ENCODE measurements at regions not wholly inside any gene's neighbourhood (a gene's known extent, or its start where the extent isn't known, plus 50 kb on each side); places are given as distances from the start of the nearest gene placed in this dataset.

- ChIA-PET CTCF (no interaction called here), POLR2A (no interaction called here)
- no peaks in the 10 kb centered on the region for H3K9me3 Mint-ChIP-seq
- no peaks in the 10 kb centered on the region for H3K36me3 Mint-ChIP-seq
- intact Hi-C loops (cut with micrococcal nuclease): no loop called here
- no peak for DNase-seq
- H3K27ac Mint-ChIP-seq: no peak overlapping the region
- H3K4me3 Mint-ChIP-seq: no peak overlapping the region
- no peaks in the 10 kb centered on the region for H3K4me1 Mint-ChIP-seq (ENCODE audit: low read depth)
- peaks cover 4% of the 10 kb centered on the region for H3K27me3 Mint-ChIP-seq
Measured at GRCh38 chr2:126785236-126785635, 113.5 kb upstream of the TEX51 start.

GRCh38 chr2:126785862-126786261 lies 112.8 kb upstream of the TEX51 start:
- Mint-ChIP-seq H3K27ac (no peak overlapping the region), H3K27me3 (peaks cover 4% of the 10 kb centered on the region), H3K36me3 (no peaks in the 10 kb centered on the region), H3K4me1 (ENCODE audit: low read depth) (no peaks in the 10 kb centered on the region), H3K4me3 (no peak overlapping the region), H3K9me3 (no peaks in the 10 kb centered on the region)
- POLR2A ChIA-PET: no interaction called here
- CTCF ChIA-PET: no interaction called here
- DNase-seq: no peak
- intact Hi-C loops (cut with micrococcal nuclease): no loop called here

- no peak for DNase-seq
- Mint-ChIP-seq H3K27ac (no peak overlapping the region), H3K36me3 (no peaks in the 10 kb centered on the region), H3K27me3 (peaks cover 3% of the 10 kb centered on the region), H3K4me3 (no peak overlapping the region), H3K4me1 (ENCODE audit: low read depth) (no peaks in the 10 kb centered on the region), H3K9me3 (no peaks in the 10 kb centered on the region)
- ChIA-PET POLR2A (no interaction called here), CTCF (no interaction called here)
- intact Hi-C loops (cut with micrococcal nuclease): no loop called here
Measured at GRCh38 chr2:126786765-126787164, 111.9 kb upstream of the TEX51 start.

GRCh38 chr2:126787289-126787688 lies 111.4 kb upstream of the TEX51 start:
- no peaks in the 10 kb centered on the region for H3K27me3 Mint-ChIP-seq
- no peaks in the 10 kb centered on the region for H3K9me3 Mint-ChIP-seq
- no peak overlapping the region for H3K4me3 Mint-ChIP-seq
- intact Hi-C loops (cut with micrococcal nuclease): no loop called here
- no peak overlapping the region for H3K27ac Mint-ChIP-seq
- DNase-seq: no peak
- H3K36me3 Mint-ChIP-seq: no peaks in the 10 kb centered on the region
- ChIA-PET CTCF (no interaction called here), POLR2A (no interaction called here)
- H3K4me1 Mint-ChIP-seq (ENCODE audit: low read depth): no peaks in the 10 kb centered on the region

- Mint-ChIP-seq H3K4me3 (no peak overlapping the region), H3K27ac (no peak overlapping the region), H3K9me3 (no peaks in the 10 kb centered on the region), H3K4me1 (ENCODE audit: low read depth) (no peaks in the 10 kb centered on the region), H3K36me3 (no peaks in the 10 kb centered on the region), H3K27me3 (peaks cover 7% of the 10 kb centered on the region)
- POLR2A ChIA-PET: no interaction called here
- DNase-seq: no peak
- intact Hi-C loops (cut with micrococcal nuclease): no loop called here
- CTCF ChIA-PET: no interaction called here
Measured at GRCh38 chr2:126788113-126788512, 110.6 kb upstream of the TEX51 start.

GRCh38 chr2:126788652-126789051 lies 110.0 kb upstream of the TEX51 start:
- intact Hi-C loops (cut with micrococcal nuclease): no loop called here

GRCh38 chr2:126790987-126791780 lies 107.5 kb upstream of the TEX51 start:
- ChIA-PET POLR2A (no interaction called here), CTCF (no interaction called here)
- intact Hi-C loops (cut with micrococcal nuclease): no loop called here
- no peaks in the 10 kb centered on the region for H3K9me3 Mint-ChIP-seq
- H3K27ac Mint-ChIP-seq: no peak overlapping the region
- H3K27me3 Mint-ChIP-seq: peaks cover 14% of the 10 kb centered on the region
- no peaks in the 10 kb centered on the region for H3K4me1 Mint-ChIP-seq (ENCODE audit: low read depth)
- DNase-seq: no peak
- no peak overlapping the region for H3K4me3 Mint-ChIP-seq
- no peaks in the 10 kb centered on the region for H3K36me3 Mint-ChIP-seq

More at GRCh38 chr2:126788652-126789051, 110.0 kb upstream of the TEX51 start:
- no peaks in the 10 kb centered on the region for H3K9me3 Mint-ChIP-seq
- H3K4me1 Mint-ChIP-seq (ENCODE audit: low read depth): no peaks in the 10 kb centered on the region
- POLR2A ChIA-PET: no interaction called here
- peaks cover 10% of the 10 kb centered on the region for H3K27me3 Mint-ChIP-seq
- H3K4me3 Mint-ChIP-seq: no peak overlapping the region
- H3K36me3 Mint-ChIP-seq: no peaks in the 10 kb centered on the region
- H3K27ac Mint-ChIP-seq: no peak overlapping the region
- DNase-seq: no peak
- CTCF ChIA-PET: no interaction called here

GRCh38 chr2:126792186-126792585 lies 106.5 kb upstream of the TEX51 start:
- Mint-ChIP-seq H3K36me3 (no peaks in the 10 kb centered on the region), H3K27ac (no peak overlapping the region), H3K4me3 (no peak overlapping the region), H3K9me3 (no peaks in the 10 kb centered on the region), H3K27me3 (peaks cover 16% of the 10 kb centered on the region), H3K4me1 (ENCODE audit: low read depth) (no peaks in the 10 kb centered on the region)
- intact Hi-C loops (cut with micrococcal nuclease): no loop called here
- DNase-seq: no peak
- CTCF ChIA-PET: no interaction called here
- POLR2A ChIA-PET: no interaction called here

- no peak for DNase-seq
- Mint-ChIP-seq H3K4me3 (no peak overlapping the region), H3K27ac (no peak overlapping the region), H3K27me3 (peaks cover 16% of the 10 kb centered on the region), H3K4me1 (ENCODE audit: low read depth) (no peaks in the 10 kb centered on the region), H3K36me3 (no peaks in the 10 kb centered on the region), H3K9me3 (no peaks in the 10 kb centered on the region)
- intact Hi-C loops (cut with micrococcal nuclease): no loop called here
- CTCF ChIA-PET: interaction anchor here (1.2 kb wide), 1 partner anchor 179 kb away, joined by 4 read pairs; no protein-coding TSS in a partner anchor
- POLR2A ChIA-PET: no interaction called here
Measured at GRCh38 chr2:126792993-126793392, 105.7 kb upstream of the TEX51 start.

- POLR2A ChIA-PET: no interaction called here
- H3K9me3 Mint-ChIP-seq: no peaks in the 10 kb centered on the region
- peaks cover 16% of the 10 kb centered on the region for H3K27me3 Mint-ChIP-seq
- CTCF ChIA-PET: interaction anchor here (1.1 to 1.2 kb wide), 2 partner anchors 17 to 178 kb away, joined by 3 to 4 read pairs; no protein-coding TSS in a partner anchor
- DNase-seq: no peak
- no peaks in the 10 kb centered on the region for H3K36me3 Mint-ChIP-seq
- no peak overlapping the region for H3K27ac Mint-ChIP-seq
- intact Hi-C loops (cut with micrococcal nuclease): no loop called here
- no peaks in the 10 kb centered on the region for H3K4me1 Mint-ChIP-seq (ENCODE audit: low read depth)
- no peak overlapping the region for H3K4me3 Mint-ChIP-seq
Measured at GRCh38 chr2:126793885-126794613, 104.6 kb upstream of the TEX51 start.

GRCh38 chr2:126795656-126796055 lies 103.0 kb upstream of the TEX51 start:
- no peak for DNase-seq
- H3K9me3 Mint-ChIP-seq: no peaks in the 10 kb centered on the region
- no peaks in the 10 kb centered on the region for H3K36me3 Mint-ChIP-seq
- intact Hi-C loops (cut with micrococcal nuclease): no loop called here
- no peaks in the 10 kb centered on the region for H3K4me1 Mint-ChIP-seq (ENCODE audit: low read depth)
- no peak overlapping the region for H3K4me3 Mint-ChIP-seq
- H3K27me3 Mint-ChIP-seq: peaks cover 18% of the 10 kb centered on the region
- ChIA-PET CTCF (interaction anchor here (1.1 kb wide), 1 partner anchor 91 kb away, joined by 3 read pairs; no protein-coding TSS in a partner anchor), POLR2A (no interaction called here)
- H3K27ac Mint-ChIP-seq: no peak overlapping the region

GRCh38 chr2:126796931-126797621 lies 101.6 kb upstream of the TEX51 start:
- H3K9me3 Mint-ChIP-seq: no peaks in the 10 kb centered on the region
- no peak overlapping the region for H3K27ac Mint-ChIP-seq
- no peaks in the 10 kb centered on the region for H3K36me3 Mint-ChIP-seq
- ChIA-PET POLR2A (no interaction called here), CTCF (interaction anchor here (1.1 kb wide), 1 partner anchor 89 kb away, joined by 3 read pairs; no protein-coding TSS in a partner anchor)
- DNase-seq: no peak
- no peaks in the 10 kb centered on the region for H3K4me1 Mint-ChIP-seq (ENCODE audit: low read depth)
- H3K27me3 Mint-ChIP-seq: peaks cover 18% of the 10 kb centered on the region
- intact Hi-C loops (cut with micrococcal nuclease): no loop called here
- H3K4me3 Mint-ChIP-seq: no peak overlapping the region

Data from activated CD4-positive, alpha-beta memory T cell treated with anti-CD3 and anti-CD28 coated beads for 36 hours (primary cell).